ENCODE measurements at regions not wholly inside any gene's neighbourhood (a gene's known extent, or its start where the extent isn't known, plus 50 kb on each side); places are given as distances from the start of the nearest gene placed in this dataset.

DNA sequence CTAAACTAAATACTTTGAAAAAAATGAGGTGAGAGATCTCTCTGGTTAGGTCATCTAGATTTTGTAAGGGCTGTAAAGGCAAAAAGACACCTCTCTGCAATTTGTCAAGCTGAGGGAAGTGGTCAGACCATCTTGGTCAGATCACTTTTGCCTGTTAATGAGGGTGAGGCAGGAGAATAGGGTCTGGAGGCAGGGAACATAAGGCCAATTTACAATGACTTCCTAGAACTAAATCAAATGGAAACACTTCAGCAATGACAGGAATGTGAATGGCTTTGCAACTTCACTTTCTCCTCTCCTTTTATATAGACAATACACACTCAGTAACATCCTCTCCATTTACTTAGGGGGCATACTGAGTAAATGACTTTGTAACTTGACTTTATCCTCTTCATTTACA is 1653.4 kb downstream of the SLITRK5 start:
- BruUV-seq (replicated peaks): no TSS peak
- H3K4me3 ChIP-seq (replicated peaks in 1 of 2; ENCODE audit: low read depth in 1 of 2, low read length in 2 of 2): no peak overlapping the region
- H3K36me3 ChIP-seq (ENCODE audit: control insufficient read depth in 1 of 2, insufficient read depth in 2 of 2, low read length in 2 of 2): no peaks in the 10 kb centered on the region
- ChIA-PET RAD21 (ENCODE audit: low non-redundant PET in 1 of 2, low total read pairs in 2 of 2, uncharacterized antibody in 2 of 2, unreplicated experiment in 2 of 2) (no interaction called here), CTCF (no interaction called here), POLR2A (no interaction called here)
- no peak overlapping the region for H3K9ac ChIP-seq (ENCODE audit: low read length)
- no peaks in the 10 kb centered on the region for H3K9me3 ChIP-seq (ENCODE audit: control insufficient read depth in 1 of 2, insufficient read depth in 1 of 2, low read depth in 1 of 2, low read length in 2 of 2)
- no peak overlapping the region for H2AFZ ChIP-seq (ENCODE audit: low read depth, low read length, poor library complexity, severe bottlenecking)
- H4K20me1 ChIP-seq (ENCODE audit: insufficient read depth): no peaks in the 10 kb centered on the region
- no peak overlapping the region for H3K27ac ChIP-seq (ENCODE audit: low read depth, low read length)
- H3K4me2 ChIP-seq (ENCODE audit: low read length): no peak overlapping the region
- DNase-seq (ENCODE audit: low read depth, low spot score): no peak
- H3K79me2 ChIP-seq (ENCODE audit: insufficient read depth, low read length): no peaks in the 10 kb centered on the region
- no peaks in the 10 kb centered on the region for H3K4me1 ChIP-seq (ENCODE audit: control insufficient read depth in 1 of 2, insufficient read depth in 2 of 2, low read length in 2 of 2)
- no peaks in the 10 kb centered on the region for H3K27me3 ChIP-seq (ENCODE audit: insufficient read depth, low read length)
- no peak for ATAC-seq
- TF ChIP-seq EZH2phosphoT487 (IDR thresholded peaks at IDR 0.05; ENCODE audit: borderline replicate concordance) (no peak), ZFX (IDR thresholded peaks at IDR 0.05) (no peak), SRF (IDR thresholded peaks at IDR 0.05; ENCODE audit: low read depth) (no peak), POLR2AphosphoS5 (IDR thresholded peaks at IDR 0.05; ENCODE audit: low read depth, low read length) (no peak), EZH2 (IDR thresholded peaks at IDR 0.05) (no peak), ZNF274 (IDR thresholded peaks at IDR 0.05; ENCODE audit: low read depth, low read length) (no peak), FOSL1 (IDR thresholded peaks at IDR 0.05; ENCODE audit: low read depth) (no peak), SP1 (IDR thresholded peaks at IDR 0.05; ENCODE audit: low read depth) (no peak), CEBPB (IDR thresholded peaks at IDR 0.05; ENCODE audit: low read depth) (no peak), CBX3 (IDR thresholded peaks at IDR 0.05; ENCODE audit: low read depth) (no peak), YY1 (IDR thresholded peaks at IDR 0.05; ENCODE audit: extremely low read depth, insufficient replicate concordance, low read depth, low read length) (no peak), POLR2A (IDR thresholded peaks at IDR 0.05; ENCODE audit: borderline replicate concordance, extremely low read depth, insufficient read depth, insufficient read length) (no peak)
- TF ChIP-seq, protein P1, sequence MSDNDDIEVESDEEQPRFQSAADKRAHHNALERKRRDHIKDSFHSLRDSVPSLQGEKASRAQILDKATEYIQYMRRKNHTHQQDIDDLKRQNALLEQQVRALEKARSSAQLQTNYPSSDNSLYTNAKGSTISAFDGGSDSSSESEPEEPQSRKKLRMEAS (IDR thresholded peaks at IDR 0.05): no peak
- TF ChIP-seq, protein P2, sequence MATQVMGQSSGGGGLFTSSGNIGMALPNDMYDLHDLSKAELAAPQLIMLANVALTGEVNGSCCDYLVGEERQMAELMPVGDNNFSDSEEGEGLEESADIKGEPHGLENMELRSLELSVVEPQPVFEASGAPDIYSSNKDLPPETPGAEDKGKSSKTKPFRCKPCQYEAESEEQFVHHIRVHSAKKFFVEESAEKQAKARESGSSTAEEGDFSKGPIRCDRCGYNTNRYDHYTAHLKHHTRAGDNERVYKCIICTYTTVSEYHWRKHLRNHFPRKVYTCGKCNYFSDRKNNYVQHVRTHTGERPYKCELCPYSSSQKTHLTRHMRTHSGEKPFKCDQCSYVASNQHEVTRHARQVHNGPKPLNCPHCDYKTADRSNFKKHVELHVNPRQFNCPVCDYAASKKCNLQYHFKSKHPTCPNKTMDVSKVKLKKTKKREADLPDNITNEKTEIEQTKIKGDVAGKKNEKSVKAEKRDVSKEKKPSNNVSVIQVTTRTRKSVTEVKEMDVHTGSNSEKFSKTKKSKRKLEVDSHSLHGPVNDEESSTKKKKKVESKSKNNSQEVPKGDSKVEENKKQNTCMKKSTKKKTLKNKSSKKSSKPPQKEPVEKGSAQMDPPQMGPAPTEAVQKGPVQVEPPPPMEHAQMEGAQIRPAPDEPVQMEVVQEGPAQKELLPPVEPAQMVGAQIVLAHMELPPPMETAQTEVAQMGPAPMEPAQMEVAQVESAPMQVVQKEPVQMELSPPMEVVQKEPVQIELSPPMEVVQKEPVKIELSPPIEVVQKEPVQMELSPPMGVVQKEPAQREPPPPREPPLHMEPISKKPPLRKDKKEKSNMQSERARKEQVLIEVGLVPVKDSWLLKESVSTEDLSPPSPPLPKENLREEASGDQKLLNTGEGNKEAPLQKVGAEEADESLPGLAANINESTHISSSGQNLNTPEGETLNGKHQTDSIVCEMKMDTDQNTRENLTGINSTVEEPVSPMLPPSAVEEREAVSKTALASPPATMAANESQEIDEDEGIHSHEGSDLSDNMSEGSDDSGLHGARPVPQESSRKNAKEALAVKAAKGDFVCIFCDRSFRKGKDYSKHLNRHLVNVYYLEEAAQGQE (IDR thresholded peaks at IDR 0.05; ENCODE audit: low read depth): no peak
- intact Hi-C loops (cut with micrococcal nuclease): no loop called here
- no peaks in the 10 kb centered on the region for H3K9me2 ChIP-seq (ENCODE audit: insufficient read depth)

All from HCT116 (cell line).